ENCODE measurements at regions not wholly inside any gene's neighbourhood (a gene's known extent, or its start where the extent isn't known, plus 50 kb on each side); places are given as distances from the start of the nearest gene placed in this dataset.

DNA sequence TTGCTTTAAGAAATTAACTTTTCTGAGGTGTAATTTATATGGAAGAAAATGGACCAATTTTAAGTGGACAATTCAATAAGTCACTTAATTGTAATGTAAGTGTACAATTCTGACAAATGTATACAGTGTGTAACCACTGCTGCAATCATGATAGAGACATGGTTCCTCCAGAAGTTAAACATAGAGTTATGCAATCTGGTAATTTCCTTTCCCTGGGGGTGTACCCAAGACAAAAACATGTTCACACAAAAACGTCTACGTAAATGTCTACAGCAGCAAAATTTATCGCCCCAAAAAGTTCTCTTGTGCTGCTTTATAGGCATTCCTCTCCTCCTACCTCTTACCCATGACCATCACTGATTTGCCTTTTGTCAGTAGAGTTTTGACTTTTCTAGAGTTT lies 141.5 kb downstream of the AQP4 start:
- Histone ChIP-seq H4K20me1 (ENCODE audit: insufficient read depth) (no peaks in the 10 kb centered on the region), H3K4me2 (ENCODE audit: low read length) (no peak overlapping the region), H2AFZ (ENCODE audit: low read depth, low read length) (no peak overlapping the region), H3K27ac (ENCODE audit: low read length) (no peak overlapping the region), H3K27me3 (ENCODE audit: insufficient read depth, low read depth, low read length) (no peaks in the 10 kb centered on the region), H3K9me3 (ENCODE audit: low read length) (no peaks in the 10 kb centered on the region), H3K79me2 (replicated peaks; ENCODE audit: insufficient read depth, low read length) (no peaks in the 10 kb centered on the region), H3K4me3 (ENCODE audit: low read length) (no peak overlapping the region), H3K9me2 (ENCODE audit: insufficient read depth, low read length) (no peaks in the 10 kb centered on the region), H3K9ac (ENCODE audit: low read length) (no peak overlapping the region), H3F3A (ENCODE audit: insufficient read depth, low read length, poor library complexity, severe bottlenecking) (no peaks in the 10 kb centered on the region), H3K36me3 (ENCODE audit: insufficient read depth, low read length) (no peaks in the 10 kb centered on the region)
- no peak for TF ChIP-seq POLR2AphosphoS5 (IDR thresholded peaks at IDR 0.05)
- TF ChIP-seq RAD21 (conservative IDR thresholded peaks at IDR 0.05), result no peak
- TF ChIP-seq, protein P1, sequence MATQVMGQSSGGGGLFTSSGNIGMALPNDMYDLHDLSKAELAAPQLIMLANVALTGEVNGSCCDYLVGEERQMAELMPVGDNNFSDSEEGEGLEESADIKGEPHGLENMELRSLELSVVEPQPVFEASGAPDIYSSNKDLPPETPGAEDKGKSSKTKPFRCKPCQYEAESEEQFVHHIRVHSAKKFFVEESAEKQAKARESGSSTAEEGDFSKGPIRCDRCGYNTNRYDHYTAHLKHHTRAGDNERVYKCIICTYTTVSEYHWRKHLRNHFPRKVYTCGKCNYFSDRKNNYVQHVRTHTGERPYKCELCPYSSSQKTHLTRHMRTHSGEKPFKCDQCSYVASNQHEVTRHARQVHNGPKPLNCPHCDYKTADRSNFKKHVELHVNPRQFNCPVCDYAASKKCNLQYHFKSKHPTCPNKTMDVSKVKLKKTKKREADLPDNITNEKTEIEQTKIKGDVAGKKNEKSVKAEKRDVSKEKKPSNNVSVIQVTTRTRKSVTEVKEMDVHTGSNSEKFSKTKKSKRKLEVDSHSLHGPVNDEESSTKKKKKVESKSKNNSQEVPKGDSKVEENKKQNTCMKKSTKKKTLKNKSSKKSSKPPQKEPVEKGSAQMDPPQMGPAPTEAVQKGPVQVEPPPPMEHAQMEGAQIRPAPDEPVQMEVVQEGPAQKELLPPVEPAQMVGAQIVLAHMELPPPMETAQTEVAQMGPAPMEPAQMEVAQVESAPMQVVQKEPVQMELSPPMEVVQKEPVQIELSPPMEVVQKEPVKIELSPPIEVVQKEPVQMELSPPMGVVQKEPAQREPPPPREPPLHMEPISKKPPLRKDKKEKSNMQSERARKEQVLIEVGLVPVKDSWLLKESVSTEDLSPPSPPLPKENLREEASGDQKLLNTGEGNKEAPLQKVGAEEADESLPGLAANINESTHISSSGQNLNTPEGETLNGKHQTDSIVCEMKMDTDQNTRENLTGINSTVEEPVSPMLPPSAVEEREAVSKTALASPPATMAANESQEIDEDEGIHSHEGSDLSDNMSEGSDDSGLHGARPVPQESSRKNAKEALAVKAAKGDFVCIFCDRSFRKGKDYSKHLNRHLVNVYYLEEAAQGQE (IDR thresholded peaks at IDR 0.05; ENCODE audit: borderline replicate concordance), result no peak
- no peak for TF ChIP-seq EZH2 (IDR thresholded peaks at IDR 0.05; ENCODE audit: borderline replicate concordance, insufficient read depth, low read length, poor library complexity, severe bottlenecking)
- TF ChIP-seq EP300 (conservative IDR thresholded peaks at IDR 0.05; ENCODE audit: poor library complexity, severe bottlenecking), result no peak
- no peak for TF ChIP-seq TAF1 (IDR thresholded peaks at IDR 0.05; ENCODE audit: low read depth)
- no peak for TF ChIP-seq MXI1 (conservative IDR thresholded peaks at IDR 0.05; ENCODE audit: poor library complexity, severe bottlenecking)

- no peaks in the 10 kb centered on the region for H3K36me3 ChIP-seq (ENCODE audit: insufficient read depth, low read length)
- H3K4me3 ChIP-seq (ENCODE audit: low read length), result no peak overlapping the region
- H3K27me3 ChIP-seq (ENCODE audit: insufficient read depth, low read depth, low read length), result no peaks in the 10 kb centered on the region
- no peaks in the 10 kb centered on the region for H4K20me1 ChIP-seq (ENCODE audit: insufficient read depth)
- no peaks in the 10 kb centered on the region for H3K79me2 ChIP-seq (replicated peaks; ENCODE audit: insufficient read depth, low read length)
- H3K27ac ChIP-seq (ENCODE audit: low read length), result no peak overlapping the region
- no peak overlapping the region for H2AFZ ChIP-seq (ENCODE audit: low read depth, low read length)
- no peaks in the 10 kb centered on the region for H3K9me3 ChIP-seq (ENCODE audit: low read length)
- H3K9me2 ChIP-seq (ENCODE audit: insufficient read depth, low read length), result no peaks in the 10 kb centered on the region
- no peaks in the 10 kb centered on the region for H3F3A ChIP-seq (ENCODE audit: insufficient read depth, low read length, poor library complexity, severe bottlenecking)
- no peak overlapping the region for H3K4me2 ChIP-seq (ENCODE audit: low read length)
- no peak overlapping the region for H3K9ac ChIP-seq (ENCODE audit: low read length)
- TF ChIP-seq SMC3 (conservative IDR thresholded peaks at IDR 0.05; ENCODE audit: poor library complexity), result no peak
- no peak for TF ChIP-seq EZH2 (IDR thresholded peaks at IDR 0.05; ENCODE audit: borderline replicate concordance, insufficient read depth, low read length, poor library complexity, severe bottlenecking)
- no peak for TF ChIP-seq MXI1 (conservative IDR thresholded peaks at IDR 0.05; ENCODE audit: poor library complexity, severe bottlenecking)
- TF ChIP-seq RAD21 (conservative IDR thresholded peaks at IDR 0.05), result no peak
- TF ChIP-seq TAF1 (IDR thresholded peaks at IDR 0.05; ENCODE audit: low read depth), result no peak
- TF ChIP-seq, protein P1 (IDR thresholded peaks at IDR 0.05; ENCODE audit: borderline replicate concordance), result no peak
- TF ChIP-seq POLR2AphosphoS5 (IDR thresholded peaks at IDR 0.05), result no peak
- no peak for TF ChIP-seq CTCF (IDR thresholded peaks at IDR 0.05; ENCODE audit: poor library complexity, severe bottlenecking)
- no peak for TF ChIP-seq EP300 (conservative IDR thresholded peaks at IDR 0.05; ENCODE audit: poor library complexity, severe bottlenecking)
Measured at GRCh38 chr18:26722565-26722931, 143.0 kb downstream of the AQP4 start.

Data from neural cell (in vitro differentiated cells).